ENCODE measurements at regions not wholly inside any gene's neighbourhood (a gene's known extent, or its start where the extent isn't known, plus 50 kb on each side); places are given as distances from the start of the nearest gene placed in this dataset.

GRCh38 chr1:101122452-101123166, 97.0 kb upstream of the DPH5 start:
- no peak for TF ChIP-seq CTCF (IDR thresholded peaks at IDR 0.05 in 2 of 3, conservative IDR thresholded peaks at IDR 0.05 in 1 of 3; ENCODE audit: control insufficient read depth in 2 of 3, extremely low read depth in 1 of 3, insufficient read depth in 1 of 3, low read depth in 3 of 3, low read length in 3 of 3)
- TF ChIP-seq SUZ12 (IDR thresholded peaks at IDR 0.05; ENCODE audit: unreplicated experiment): no peak
